Endothelial cell of umbilical vein (primary cell): ENCODE measurements at regions not wholly inside any gene's neighbourhood (a gene's known extent, or its start where the extent isn't known, plus 50 kb on each side); places are given as distances from the start of the nearest gene placed in this dataset.

Experiments used
- BruUV-seq: library from RNA; stranded (reverse); fragments of 400-500 nt; replicated peaks from 2 replicates; lab custom pipeline; 2021; lab: Mats Ljungman, UMichigan
- CTCF ChIA-PET: fragments of 300-600, 350-600 bp; sonication (Branson Sonifier 250); formaldehyde crosslinking; loops from one replicate; lab custom pipeline; 2021; ENCODE audit warnings: antibody characterized with exemption, inconsistent platforms; lab: Charles Lee
- POLR2A ChIA-PET: fragments of 300-600, 350-600 bp; sonication (Branson Sonifier 250); formaldehyde crosslinking; loops from one replicate; lab custom pipeline; 2021; ENCODE audit warnings: antibody characterized with exemption, inconsistent platforms; lab: Charles Lee
- DNase-seq: peaks from one replicate; pipeline ENCODE4 v3.0.0-alpha.2; 2011; ENCODE audit warnings: low read depth, low spot score
- FAIRE-seq: peaks from 2 replicates; lab custom pipeline; 2011; peaks lifted over from hg19 to GRCh38; lab: Jason Lieb, UNC
- H2AFZ ChIP-seq: 2 replicates; pipeline ENCODE4 v1.6.0; 2012; ENCODE audit warnings: low read depth, low read length, control low read depth, inconsistent platforms
- H3K27ac ChIP-seq: 2 replicates; pipeline ENCODE4 v1.5.1; 2011; ENCODE audit warnings: low read depth, mild to moderate bottlenecking, control low read depth, low read length, moderate library complexity; ENCODE audit not compliant: insufficient read depth
- H3K27me3 ChIP-seq, 2 experiments: 2 replicates each; pipeline versions ENCODE4 v1.6.0 to v1.6.1; 2011; ENCODE audit warnings: low read length in 2 of 2, mixed read lengths in 1 of 2; ENCODE audit not compliant: control insufficient read depth in 2 of 2, insufficient read depth in 2 of 2
- H3K36me3 ChIP-seq, 2 experiments: 2 replicates in 1 of 2; 3 replicates in 1 of 2; pipeline ENCODE4 v1.5.1; 2011; ENCODE audit warnings: low read length in 2 of 2, mild to moderate bottlenecking in 1 of 2, moderate library complexity in 1 of 2; ENCODE audit not compliant: control insufficient read depth in 2 of 2, insufficient read depth in 2 of 2; ENCODE audit errors: extremely low read depth in 1 of 2
- H3K4me1 ChIP-seq: 3 replicates; pipeline ENCODE4 v1.5.1; 2011; ENCODE audit warnings: mild to moderate bottlenecking, low read length; ENCODE audit not compliant: control insufficient read depth, insufficient read depth; ENCODE audit errors: extremely low read depth
- H3K4me2 ChIP-seq: 2 replicates; pipeline ENCODE4 v1.6.1; 2011; ENCODE audit warnings: low read length, control low read depth, mixed read lengths; ENCODE audit not compliant: insufficient read depth
- H3K4me3 ChIP-seq, 3 experiments: fragments of 200-600 bp in 1 of 3; sonication (generic), shearing (Covaris generic) in 1 of 3; replicated peaks in 1 of 3; 2 replicates each; pipeline ENCODE4 v1.5.1; 2011 to 2016; ENCODE audit warnings: control low read depth in 3 of 3, low read length in 3 of 3, mild to moderate bottlenecking in 2 of 3, inconsistent platforms in 1 of 3, low read depth in 1 of 3, moderate library complexity in 1 of 3; ENCODE audit not compliant: insufficient read depth in 1 of 3
- H3K79me2 ChIP-seq: 2 replicates; pipeline ENCODE4 v1.6.0; 2012; ENCODE audit warnings: low read length, inconsistent platforms; ENCODE audit not compliant: control insufficient read depth, insufficient read depth
- H3K9ac ChIP-seq: replicated peaks from 2 replicates; pipeline ENCODE3; 2011; ENCODE audit warnings: low read length, control low read depth; ENCODE audit not compliant: insufficient read depth; ENCODE audit errors: extremely low read depth
- H3K9me1 ChIP-seq: replicated peaks from 3 replicates; pipeline ENCODE4 v1.6.0; 2011; ENCODE audit warnings: mild to moderate bottlenecking, low read length; ENCODE audit not compliant: control insufficient read depth, insufficient read depth; ENCODE audit errors: extremely low read depth
- H3K9me3 ChIP-seq: replicated peaks from 2 replicates; pipeline ENCODE4 v1.5.1; 2012; ENCODE audit warnings: low read length, inconsistent platforms; ENCODE audit not compliant: control insufficient read depth, insufficient read depth
- H4K20me1 ChIP-seq: replicated peaks from 2 replicates; pipeline ENCODE3; 2011; ENCODE audit warnings: mild to moderate bottlenecking, low read length; ENCODE audit not compliant: control insufficient read depth, insufficient read depth; ENCODE audit errors: extremely low read depth
- EZH2 ChIP-seq: IDR thresholded peaks from 2 replicates; pipeline ENCODE4 v1.6.1; 2012; ENCODE audit warnings: borderline replicate concordance, low read depth, mild to moderate bottlenecking, moderate library complexity, low read length, inconsistent platforms; ENCODE audit not compliant: severe bottlenecking
- FOS ChIP-seq: IDR thresholded peaks from 2 replicates; pipeline ENCODE4 v1.6.1; 2011; ENCODE audit warnings: mild to moderate bottlenecking, low read length, moderate library complexity, borderline replicate concordance; ENCODE audit not compliant: insufficient read depth
- GATA2 ChIP-seq: IDR thresholded peaks from 2 replicates; pipeline ENCODE4 v1.7.0; 2011; ENCODE audit warnings: low read depth, mild to moderate bottlenecking, moderate library complexity, mixed read lengths, low read length; ENCODE audit not compliant: insufficient read length, insufficient read depth
- JUN ChIP-seq: IDR thresholded peaks from 2 replicates; pipeline ENCODE4 v1.6.1; 2011; ENCODE audit warnings: borderline replicate concordance, low read depth; ENCODE audit not compliant: insufficient read length, insufficient read depth
- MYC ChIP-seq: IDR thresholded peaks from one replicate; pipeline ENCODE4 v1.6.1; 2011; ENCODE audit warnings: mild to moderate bottlenecking, low read depth, low read length
- POLR2A ChIP-seq: IDR thresholded peaks from 2 replicates; pipeline ENCODE4 v1.6.1; 2012; ENCODE audit warnings: low read depth, mild to moderate bottlenecking, control low read depth, low read length
- POLR2AphosphoS5 ChIP-seq: IDR thresholded peaks from 2 replicates; pipeline ENCODE4 v1.6.1; 2012; ENCODE audit warnings: low read depth, mild to moderate bottlenecking, control low read depth, low read length, moderate library complexity; ENCODE audit not compliant: insufficient read depth
- dilution Hi-C: fragments of 300-500 bp; cut with MboI; formaldehyde crosslinking; loops from one replicate; pipeline ENCODE4 v1.15.0; 2019; ENCODE audit warnings: low sequenced_read_pairs; ENCODE audit not compliant: extremely low pct_ligation_motif_present
- intact Hi-C: fragments of 100-400 bp; cut with micrococcal nuclease; formaldehyde crosslinking; loops from one replicate; pipeline ENCODE4 v1.10.0; 2022
- TF ChIP-seq, protein P1 (sequence below), 2 donors: IDR thresholded peaks; 1 replicate in 1 of 2; 2 replicates in 1 of 2; pipeline ENCODE4 v1.5.1; 2011; ENCODE audit warnings: low read length in 2 of 2, mild to moderate bottlenecking in 2 of 2, moderate library complexity in 2 of 2, control low read depth in 1 of 2, inconsistent platforms in 1 of 2, low read depth in 1 of 2; ENCODE audit not compliant: insufficient read depth in 1 of 2; ENCODE audit errors: extremely low read depth in 1 of 2
- TF ChIP-seq, protein P2 (sequence below): IDR thresholded peaks from 2 replicates; pipeline ENCODE4 v1.6.1; 2011; ENCODE audit not compliant: insufficient read depth, insufficient read length

DNA sequence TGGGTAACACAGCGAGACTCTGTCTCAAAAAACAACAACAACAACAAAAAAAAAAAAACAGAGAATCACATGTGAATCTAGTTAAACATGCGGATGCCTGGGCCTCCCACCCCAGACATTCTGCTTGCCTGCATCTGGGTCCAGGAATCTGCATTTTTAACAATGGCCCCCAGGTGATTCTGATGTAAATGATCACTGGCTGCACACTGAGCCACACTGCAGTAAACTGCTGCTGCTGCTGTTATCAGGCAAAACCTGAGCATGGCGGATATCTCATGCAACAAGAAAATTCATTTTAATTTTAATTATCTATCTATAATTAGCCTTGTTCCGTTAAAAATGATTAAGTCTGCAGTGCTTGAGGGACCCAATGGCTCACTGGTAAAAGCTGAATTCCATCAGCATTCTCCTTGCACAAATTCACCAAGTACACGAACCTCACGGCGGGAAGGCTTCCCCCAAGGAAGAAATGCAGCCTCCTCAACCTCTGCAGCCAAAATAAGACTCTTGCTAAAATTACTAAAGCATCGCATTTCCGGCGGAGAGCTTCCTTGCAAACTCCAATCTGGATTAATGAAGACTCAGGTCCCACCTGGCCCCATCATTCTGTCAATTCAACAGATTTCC is 81.6 kb upstream of the SNX9 start:
- H3K4me2 ChIP-seq: no peak overlapping the region
- H3K4me1 ChIP-seq: no peaks in the 10 kb centered on the region
- no peaks in the 10 kb centered on the region for H3K27me3 ChIP-seq
- H2AFZ ChIP-seq: no peak overlapping the region
- H3K4me3 ChIP-seq: no peak overlapping the region
- intact Hi-C loops: no loop called here
- BruUV-seq: no TSS peak
- H3K27ac ChIP-seq: no peak overlapping the region
- H3K9me1 ChIP-seq: no peaks in the 10 kb centered on the region
- H3K79me2 ChIP-seq: no peaks in the 10 kb centered on the region
- dilution Hi-C loops: no loop called here
- FAIRE-seq (no peak), DNase-seq (no peak)
- TF ChIP-seq EZH2: no peak
- TF ChIP-seq POLR2A: no peak
- no peak for TF ChIP-seq JUN
- TF ChIP-seq POLR2AphosphoS5: no peak
- TF ChIP-seq, protein P1, sequence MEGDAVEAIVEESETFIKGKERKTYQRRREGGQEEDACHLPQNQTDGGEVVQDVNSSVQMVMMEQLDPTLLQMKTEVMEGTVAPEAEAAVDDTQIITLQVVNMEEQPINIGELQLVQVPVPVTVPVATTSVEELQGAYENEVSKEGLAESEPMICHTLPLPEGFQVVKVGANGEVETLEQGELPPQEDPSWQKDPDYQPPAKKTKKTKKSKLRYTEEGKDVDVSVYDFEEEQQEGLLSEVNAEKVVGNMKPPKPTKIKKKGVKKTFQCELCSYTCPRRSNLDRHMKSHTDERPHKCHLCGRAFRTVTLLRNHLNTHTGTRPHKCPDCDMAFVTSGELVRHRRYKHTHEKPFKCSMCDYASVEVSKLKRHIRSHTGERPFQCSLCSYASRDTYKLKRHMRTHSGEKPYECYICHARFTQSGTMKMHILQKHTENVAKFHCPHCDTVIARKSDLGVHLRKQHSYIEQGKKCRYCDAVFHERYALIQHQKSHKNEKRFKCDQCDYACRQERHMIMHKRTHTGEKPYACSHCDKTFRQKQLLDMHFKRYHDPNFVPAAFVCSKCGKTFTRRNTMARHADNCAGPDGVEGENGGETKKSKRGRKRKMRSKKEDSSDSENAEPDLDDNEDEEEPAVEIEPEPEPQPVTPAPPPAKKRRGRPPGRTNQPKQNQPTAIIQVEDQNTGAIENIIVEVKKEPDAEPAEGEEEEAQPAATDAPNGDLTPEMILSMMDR (IDR thresholded peaks at IDR 0.05; ENCODE audit: extremely low read depth in 1 of 2, insufficient read depth in 1 of 2, low read depth in 1 of 2, low read length in 2 of 2): no peak
- TF ChIP-seq, protein P2, sequence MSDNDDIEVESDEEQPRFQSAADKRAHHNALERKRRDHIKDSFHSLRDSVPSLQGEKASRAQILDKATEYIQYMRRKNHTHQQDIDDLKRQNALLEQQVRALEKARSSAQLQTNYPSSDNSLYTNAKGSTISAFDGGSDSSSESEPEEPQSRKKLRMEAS: no peak
- TF ChIP-seq GATA2: no peak
- no peak for TF ChIP-seq MYC
- TF ChIP-seq FOS: no peak
- H3K9ac ChIP-seq: no peak overlapping the region
- ChIA-PET CTCF (no interaction called here), POLR2A (no interaction called here)
- H3K9me3 ChIP-seq: no peaks in the 10 kb centered on the region
- H3K36me3 ChIP-seq: no peaks in the 10 kb centered on the region
- no peaks in the 10 kb centered on the region for H4K20me1 ChIP-seq
